Mammary epithelial cell (primary cell): ENCODE measurements at regions not wholly inside any gene's neighbourhood (a gene's known extent, or its start where the extent isn't known, plus 50 kb on each side); places are given as distances from the start of the nearest gene placed in this dataset.

Experiments used
- CTCF ChIP-seq, 2 donors: IDR thresholded peaks in 1 of 2; conservative IDR thresholded peaks in 1 of 2; 2 replicates each; pipeline ENCODE4 v1.5.1; 2011 to 2012; ENCODE audit warnings: inconsistent platforms in 2 of 2, low read length in 2 of 2, mild to moderate bottlenecking in 2 of 2, control low read depth in 1 of 2, low read depth in 1 of 2; ENCODE audit not compliant: insufficient read depth in 1 of 2; ENCODE audit errors: extremely low read depth in 1 of 2
- EZH2 ChIP-seq: IDR thresholded peaks from 2 replicates; pipeline ENCODE4 v1.6.1; 2012; ENCODE audit warnings: low read length, inconsistent platforms, borderline replicate concordance

- no peak for TF ChIP-seq CTCF (conservative IDR thresholded peaks at IDR 0.05 in 1 of 2, IDR thresholded peaks at IDR 0.05 in 1 of 2; ENCODE audit: extremely low read depth in 1 of 2, insufficient read depth in 1 of 2, low read depth in 1 of 2, low read length in 2 of 2)
- TF ChIP-seq EZH2, result no peak
Measured at GRCh38 chr4:114466299-114466698, 132.3 kb upstream of the UGT8 start.
